ENCODE measurements at regions not wholly inside any gene's neighbourhood (a gene's known extent, or its start where the extent isn't known, plus 50 kb on each side); places are given as distances from the start of the nearest gene placed in this dataset.

GRCh38 chr7:45399069-45399468 lies 175.1 kb upstream of the ADCY1 start:
- Mint-ChIP-seq H3K4me3 (no peak overlapping the region), H3K27ac (no peak overlapping the region), H3K9me3 (peaks cover 5% of the 10 kb centered on the region), H3K36me3 (no peaks in the 10 kb centered on the region), H3K4me1 (ENCODE audit: unreplicated experiment) (no peaks in the 10 kb centered on the region), H3K27me3 (peaks cover 2% of the 10 kb centered on the region)
- DNase-seq (ENCODE audit: extremely low spot score, unreplicated experiment): no peak
- TF ChIP-seq, protein P1, sequence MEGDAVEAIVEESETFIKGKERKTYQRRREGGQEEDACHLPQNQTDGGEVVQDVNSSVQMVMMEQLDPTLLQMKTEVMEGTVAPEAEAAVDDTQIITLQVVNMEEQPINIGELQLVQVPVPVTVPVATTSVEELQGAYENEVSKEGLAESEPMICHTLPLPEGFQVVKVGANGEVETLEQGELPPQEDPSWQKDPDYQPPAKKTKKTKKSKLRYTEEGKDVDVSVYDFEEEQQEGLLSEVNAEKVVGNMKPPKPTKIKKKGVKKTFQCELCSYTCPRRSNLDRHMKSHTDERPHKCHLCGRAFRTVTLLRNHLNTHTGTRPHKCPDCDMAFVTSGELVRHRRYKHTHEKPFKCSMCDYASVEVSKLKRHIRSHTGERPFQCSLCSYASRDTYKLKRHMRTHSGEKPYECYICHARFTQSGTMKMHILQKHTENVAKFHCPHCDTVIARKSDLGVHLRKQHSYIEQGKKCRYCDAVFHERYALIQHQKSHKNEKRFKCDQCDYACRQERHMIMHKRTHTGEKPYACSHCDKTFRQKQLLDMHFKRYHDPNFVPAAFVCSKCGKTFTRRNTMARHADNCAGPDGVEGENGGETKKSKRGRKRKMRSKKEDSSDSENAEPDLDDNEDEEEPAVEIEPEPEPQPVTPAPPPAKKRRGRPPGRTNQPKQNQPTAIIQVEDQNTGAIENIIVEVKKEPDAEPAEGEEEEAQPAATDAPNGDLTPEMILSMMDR (conservative IDR thresholded peaks at IDR 0.05): no peak

DNA sequence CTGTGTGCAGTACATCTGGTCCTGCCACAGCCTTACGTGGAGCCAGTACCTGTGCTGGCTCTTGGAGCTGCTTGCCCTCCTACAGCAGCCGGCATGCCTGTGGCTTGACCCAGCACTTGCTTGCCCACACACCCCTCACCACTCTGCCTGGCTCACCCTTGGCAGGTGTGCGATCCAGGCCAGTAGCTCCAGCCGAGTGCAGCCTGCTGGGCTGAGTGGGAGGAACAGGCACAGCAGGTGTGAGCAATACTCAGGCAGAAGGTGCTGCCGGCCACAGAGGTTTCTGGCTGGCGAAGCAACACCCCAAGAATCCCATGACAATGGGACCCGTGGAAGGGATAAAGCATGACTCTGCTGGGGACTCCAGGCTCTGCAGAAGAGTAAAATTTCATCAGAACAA lies 173.5 kb upstream of the ADCY1 start:
- no peak for DNase-seq (ENCODE audit: extremely low spot score, unreplicated experiment)
- Mint-ChIP-seq H3K27ac (no peak overlapping the region), H3K36me3 (no peaks in the 10 kb centered on the region), H3K4me3 (no peak overlapping the region), H3K4me1 (ENCODE audit: unreplicated experiment) (no peaks in the 10 kb centered on the region), H3K9me3 (peaks cover 5% of the 10 kb centered on the region), H3K27me3 (peaks cover 7% of the 10 kb centered on the region)
- TF ChIP-seq, protein P1 (conservative IDR thresholded peaks at IDR 0.05): no peak

GRCh38 chr7:45401155-45401554 lies 173.0 kb upstream of the ADCY1 start:
- peaks cover 5% of the 10 kb centered on the region for H3K9me3 Mint-ChIP-seq
- H3K4me3 Mint-ChIP-seq: no peak overlapping the region
- no peaks in the 10 kb centered on the region for H3K36me3 Mint-ChIP-seq
- no peak overlapping the region for H3K27ac Mint-ChIP-seq
- DNase-seq (ENCODE audit: extremely low spot score, unreplicated experiment): no peak
- TF ChIP-seq, protein P1 (conservative IDR thresholded peaks at IDR 0.05): no peak
- H3K27me3 Mint-ChIP-seq: peaks cover 10% of the 10 kb centered on the region
- no peaks in the 10 kb centered on the region for H3K4me1 Mint-ChIP-seq (ENCODE audit: unreplicated experiment)

GRCh38 chr7:45401851-45402250 lies 172.3 kb upstream of the ADCY1 start:
- H3K36me3 Mint-ChIP-seq: no peaks in the 10 kb centered on the region

GRCh38 chr7:45402480-45403218 lies 171.5 kb upstream of the ADCY1 start:
- Mint-ChIP-seq H3K4me1 (ENCODE audit: unreplicated experiment) (no peaks in the 10 kb centered on the region), H3K4me3 (no peak overlapping the region), H3K27me3 (peaks cover 10% of the 10 kb centered on the region), H3K27ac (no peak overlapping the region), H3K36me3 (no peaks in the 10 kb centered on the region), H3K9me3 (peaks cover 5% of the 10 kb centered on the region)
- no peak for DNase-seq (ENCODE audit: extremely low spot score, unreplicated experiment)
- TF ChIP-seq, protein P1 (conservative IDR thresholded peaks at IDR 0.05): no peak

More at GRCh38 chr7:45401851-45402250, 172.3 kb upstream of the ADCY1 start:
- TF ChIP-seq, protein P1 (conservative IDR thresholded peaks at IDR 0.05): no peak
- DNase-seq (ENCODE audit: extremely low spot score, unreplicated experiment): no peak
- H3K27ac Mint-ChIP-seq: no peak overlapping the region
- no peaks in the 10 kb centered on the region for H3K4me1 Mint-ChIP-seq (ENCODE audit: unreplicated experiment)
- peaks cover 5% of the 10 kb centered on the region for H3K9me3 Mint-ChIP-seq
- H3K27me3 Mint-ChIP-seq: peaks cover 10% of the 10 kb centered on the region
- no peak overlapping the region for H3K4me3 Mint-ChIP-seq
